Putamen (tissue), 1 donor: ENCODE measurements at regions not wholly inside any gene's neighbourhood (a gene's known extent, or its start where the extent isn't known, plus 50 kb on each side); places are given as distances from the start of the nearest gene placed in this dataset.
"Not testable (repeated sequence)": the region's sequence is repeated elsewhere in the genome, so short reads cannot be mapped to it uniquely, and the experiment has no call there.

Experiments
- DNase-seq: peaks from one replicate; pipeline ENCODE4 v3.0.0-alpha.2; 2016; ENCODE audit warnings: low spot score

GRCh38 chr3:8136553-8136952 is 365.1 kb upstream of the LMCD1 start:
- no peak for DNase-seq

- no peak for DNase-seq
Measured at GRCh38 chr3:8143186-8143585, 358.4 kb upstream of the LMCD1 start.

- no peak for DNase-seq
Measured at GRCh38 chr3:8145661-8146060, 356.0 kb upstream of the LMCD1 start.

- no peak for DNase-seq
Measured at GRCh38 chr3:8147711-8148110, 353.9 kb upstream of the LMCD1 start.

- DNase-seq: no peak
Measured at GRCh38 chr3:8152821-8153418, 348.7 kb upstream of the LMCD1 start.

- no peak for DNase-seq
Measured at GRCh38 chr3:8153800-8154199, 347.8 kb upstream of the LMCD1 start.

- DNase-seq: no peak
Measured at GRCh38 chr3:8154617-8155016, 347.0 kb upstream of the LMCD1 start.

GRCh38 chr3:8156138-8156537 is 345.5 kb upstream of the LMCD1 start:
- DNase-seq: no peak

- DNase-seq: no peak
Measured at GRCh38 chr3:8156831-8157230, 344.8 kb upstream of the LMCD1 start.

GRCh38 chr3:8157640-8158039 is 344.0 kb upstream of the LMCD1 start:
- DNase-seq: no peak

- DNase-seq: no peak
Measured at GRCh38 chr3:8164145-8164544, 337.5 kb upstream of the LMCD1 start.

- DNase-seq: no peak
Measured at GRCh38 chr3:8166014-8166413, 335.6 kb upstream of the LMCD1 start.

- DNase-seq: no peak
Measured at GRCh38 chr3:8170971-8171508, 330.6 kb upstream of the LMCD1 start.

- DNase-seq: no peak
Measured at GRCh38 chr3:8173892-8174291, 327.7 kb upstream of the LMCD1 start.

- DNase-seq: not testable (repeated sequence)
Measured at GRCh38 chr3:8176759-8177483, 324.7 kb upstream of the LMCD1 start.

GRCh38 chr3:8178516-8178915 is 323.1 kb upstream of the LMCD1 start:
- DNase-seq: not testable (repeated sequence)

- DNase-seq: no peak
Measured at GRCh38 chr3:8182904-8183303, 318.7 kb upstream of the LMCD1 start.

- DNase-seq: no peak
Measured at GRCh38 chr3:8183627-8184026, 318.0 kb upstream of the LMCD1 start.

- DNase-seq: no peak
Measured at GRCh38 chr3:8186213-8186612, 315.4 kb upstream of the LMCD1 start.

GRCh38 chr3:8187996-8188395 is 313.6 kb upstream of the LMCD1 start:
- DNase-seq: no peak

GRCh38 chr3:8189051-8189450 is 312.6 kb upstream of the LMCD1 start:
- no peak for DNase-seq

GRCh38 chr3:8191406-8191805 is 310.2 kb upstream of the LMCD1 start:
- DNase-seq: no peak

- DNase-seq: no peak
Measured at GRCh38 chr3:8197384-8197783, 304.2 kb upstream of the LMCD1 start.

GRCh38 chr3:8198605-8199004 is 303.0 kb upstream of the LMCD1 start:
- DNase-seq: no peak
